ENCODE measurements at regions not wholly inside any gene's neighbourhood (a gene's known extent, or its start where the extent isn't known, plus 50 kb on each side); places are given as distances from the start of the nearest gene placed in this dataset.

DNA sequence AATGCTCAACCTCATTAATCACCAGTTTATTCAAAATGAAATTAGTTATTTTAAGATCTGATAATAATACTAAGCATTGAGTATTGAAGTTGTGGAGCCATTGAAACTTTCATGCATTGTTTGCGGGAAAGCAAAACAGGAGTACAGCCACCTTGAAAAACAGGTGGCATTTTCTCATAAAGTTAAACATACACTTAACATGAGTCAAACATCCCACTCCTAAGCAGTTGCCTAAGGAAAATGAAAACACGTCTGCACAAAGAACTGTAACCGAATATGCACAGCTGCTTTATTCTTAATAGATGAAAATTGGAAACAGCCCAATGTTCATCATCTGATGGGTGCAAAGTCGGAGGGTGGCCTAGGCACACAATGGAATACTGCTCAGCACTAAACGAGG is 177.3 kb downstream of the IRX2 start:
- no peak overlapping the region for H2AFZ ChIP-seq (ENCODE audit: low read length)
- FAIRE-seq (no peak), DNase-seq (ENCODE audit: low read depth in 1 of 2, low spot score in 2 of 2) (no peak)
- no peaks in the 10 kb centered on the region for H4K20me1 ChIP-seq (replicated peaks in 1 of 2; ENCODE audit: control insufficient read depth in 1 of 2, insufficient read depth in 2 of 2, low read length in 2 of 2)
- no peaks in the 10 kb centered on the region for H3K79me2 ChIP-seq (ENCODE audit: control insufficient read depth in 1 of 2, insufficient read depth in 2 of 2, low read length in 2 of 2)
- no peak overlapping the region for H3K23ac ChIP-seq (ENCODE audit: insufficient read length)
- no peak overlapping the region for H4K91ac ChIP-seq (replicated peaks; ENCODE audit: insufficient read length, low read length)
- no peaks in the 10 kb centered on the region for H3K79me1 ChIP-seq (ENCODE audit: low read depth, low read length)
- H3K18ac ChIP-seq (ENCODE audit: extremely low read depth, low read length): no peak overlapping the region
- no peaks in the 10 kb centered on the region for H3K36me3 ChIP-seq (ENCODE audit: control insufficient read depth in 2 of 4, insufficient read depth in 4 of 4, low read length in 3 of 4)
- H3K4me3 ChIP-seq (ENCODE audit: extremely low read depth in 1 of 4, insufficient read depth in 2 of 4, low read depth in 3 of 4, low read length in 4 of 4): no peak overlapping the region
- H3K4me1 ChIP-seq (replicated peaks in 1 of 4; ENCODE audit: control insufficient read depth in 3 of 4, insufficient read depth in 4 of 4, low read length in 3 of 4): peaks cover 0 to 7% (median 3%) of the 10 kb centered on the region in 4 experiments; a peak in 2 of 7 replicates
- H2BK20ac ChIP-seq (ENCODE audit: low read length): no peak overlapping the region
- H2BK15ac ChIP-seq (ENCODE audit: low read length): 0 out of 2 replicates have a peak overlapping the region, but pooled peaks have one; percentile 19
- H2BK120ac ChIP-seq (replicated peaks; ENCODE audit: low read depth, low read length): no peak overlapping the region
- H4K8ac ChIP-seq (ENCODE audit: extremely low read depth, insufficient read depth, low read length): no peak overlapping the region
- no peaks in the 10 kb centered on the region for H3K9me3 ChIP-seq (ENCODE audit: insufficient read depth in 2 of 2, low read depth in 1 of 2, low read length in 1 of 2)
- H3K23me2 ChIP-seq (ENCODE audit: low read depth, low read length): no peaks in the 10 kb centered on the region
- no peak overlapping the region for H3K4me2 ChIP-seq (ENCODE audit: insufficient read depth in 1 of 2, low read depth in 2 of 2, low read length in 2 of 2)
- no peak overlapping the region for H3K56ac ChIP-seq (replicated peaks; ENCODE audit: insufficient read length, low read depth, low read length)
- no peak overlapping the region for H3K4ac ChIP-seq (replicated peaks; ENCODE audit: insufficient read length, low read depth, low read length)
- WGBS, 2 experiments (ENCODE audit: extremely low coverage in 1 of 2, insufficient coverage in 1 of 2, insufficient read length in 1 of 2, insufficient replicate concordance in 2 of 2, low coverage in 1 of 2, low lambda C conversion rate in 2 of 2, missing lambda C conversion rate in 1 of 2): 85% methylated on average over 5 of the region's 5 CpGs; no CpG with 5 or more reads in 1 of the 2 experiments
- H3K9ac ChIP-seq (replicated peaks in 1 of 4; ENCODE audit: extremely low read depth in 1 of 4, low read depth in 3 of 4, low read length in 3 of 4): no peak overlapping the region
- no peak overlapping the region for H2BK12ac ChIP-seq (ENCODE audit: low read depth, low read length)
- no peak overlapping the region for H2AK5ac ChIP-seq (ENCODE audit: low read depth, low read length)
- no peak overlapping the region for H3K14ac ChIP-seq (ENCODE audit: insufficient read length)
- no peak overlapping the region for H2BK5ac ChIP-seq (ENCODE audit: low read depth, low read length)
- ChIA-PET POLR2A (ENCODE audit: partially characterized antibody) (no interaction called here), CTCF (ENCODE audit: partially characterized antibody) (no interaction called here)
- H3K27me3 ChIP-seq (replicated peaks in 1 of 4; ENCODE audit: control insufficient read depth in 3 of 4, extremely low read depth in 1 of 4, insufficient read depth in 3 of 4, low read length in 3 of 4): no peaks in the 10 kb centered on the region; a peak in 1 of 7 replicates
- no peak overlapping the region for H3K27ac ChIP-seq (ENCODE audit: low read depth, low read length)
- no peak overlapping the region for H4K5ac ChIP-seq (ENCODE audit: insufficient read length, low read depth, low read length)
- TF ChIP-seq POU5F1 (IDR thresholded peaks at IDR 0.05; ENCODE audit: low read depth, low read length) (no peak), NANOG (IDR thresholded peaks at IDR 0.05; ENCODE audit: insufficient read depth, low read depth, low read length, poor library complexity, severe bottlenecking) (no peak), KDM5A (IDR thresholded peaks at IDR 0.05; ENCODE audit: low read length) (no peak), POLR2AphosphoS5 (IDR thresholded peaks at IDR 0.05; ENCODE audit: low read depth, low read length) (no peak), RAD21 (IDR thresholded peaks at IDR 0.05 in 1 of 2, conservative IDR thresholded peaks at IDR 0.05 in 1 of 2; ENCODE audit: low read depth in 2 of 2, low read length in 2 of 2) (no peak), GTF2F1 (IDR thresholded peaks at IDR 0.05; ENCODE audit: borderline replicate concordance, low read depth, low read length) (no peak), SRF (IDR thresholded peaks at IDR 0.05; ENCODE audit: low read depth, low read length) (no peak), SIX5 (IDR thresholded peaks at IDR 0.05; ENCODE audit: low read depth, low read length) (no peak), SP2 (IDR thresholded peaks at IDR 0.05; ENCODE audit: low read length) (no peak), TAF1 (IDR thresholded peaks at IDR 0.05; ENCODE audit: low read depth, low read length) (no peak)
- TF ChIP-seq, protein P1, sequence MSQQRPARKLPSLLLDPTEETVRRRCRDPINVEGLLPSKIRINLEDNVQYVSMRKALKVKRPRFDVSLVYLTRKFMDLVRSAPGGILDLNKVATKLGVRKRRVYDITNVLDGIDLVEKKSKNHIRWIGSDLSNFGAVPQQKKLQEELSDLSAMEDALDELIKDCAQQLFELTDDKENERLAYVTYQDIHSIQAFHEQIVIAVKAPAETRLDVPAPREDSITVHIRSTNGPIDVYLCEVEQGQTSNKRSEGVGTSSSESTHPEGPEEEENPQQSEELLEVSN (IDR thresholded peaks at IDR 0.05): no peak
- TF ChIP-seq, protein P2, sequence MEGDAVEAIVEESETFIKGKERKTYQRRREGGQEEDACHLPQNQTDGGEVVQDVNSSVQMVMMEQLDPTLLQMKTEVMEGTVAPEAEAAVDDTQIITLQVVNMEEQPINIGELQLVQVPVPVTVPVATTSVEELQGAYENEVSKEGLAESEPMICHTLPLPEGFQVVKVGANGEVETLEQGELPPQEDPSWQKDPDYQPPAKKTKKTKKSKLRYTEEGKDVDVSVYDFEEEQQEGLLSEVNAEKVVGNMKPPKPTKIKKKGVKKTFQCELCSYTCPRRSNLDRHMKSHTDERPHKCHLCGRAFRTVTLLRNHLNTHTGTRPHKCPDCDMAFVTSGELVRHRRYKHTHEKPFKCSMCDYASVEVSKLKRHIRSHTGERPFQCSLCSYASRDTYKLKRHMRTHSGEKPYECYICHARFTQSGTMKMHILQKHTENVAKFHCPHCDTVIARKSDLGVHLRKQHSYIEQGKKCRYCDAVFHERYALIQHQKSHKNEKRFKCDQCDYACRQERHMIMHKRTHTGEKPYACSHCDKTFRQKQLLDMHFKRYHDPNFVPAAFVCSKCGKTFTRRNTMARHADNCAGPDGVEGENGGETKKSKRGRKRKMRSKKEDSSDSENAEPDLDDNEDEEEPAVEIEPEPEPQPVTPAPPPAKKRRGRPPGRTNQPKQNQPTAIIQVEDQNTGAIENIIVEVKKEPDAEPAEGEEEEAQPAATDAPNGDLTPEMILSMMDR (IDR thresholded peaks at IDR 0.05; ENCODE audit: control extremely low read depth in 1 of 3, insufficient read depth in 1 of 3, low read depth in 1 of 3, low read length in 3 of 3): no peak

Measured in H1 (cell line).